Testis (tissue), 2 donors: ENCODE measurements at regions not wholly inside any gene's neighbourhood (a gene's known extent, or its start where the extent isn't known, plus 50 kb on each side); places are given as distances from the start of the nearest gene placed in this dataset.

ENCODE experiments used
- DNase-seq: peaks from one replicate; pipeline ENCODE4 v3.0.0-alpha.2; 2019
- H3K27ac ChIP-seq, 2 donors: fragments of 200-600 bp; sonication (generic); one replicate each; pipeline ENCODE4 v1.5.1; 2019
- H3K27me3 ChIP-seq: fragments of 200-600 bp; sonication (generic); one replicate; pipeline ENCODE4 v1.5.1; 2019
- H3K36me3 ChIP-seq: fragments of 200-600 bp; sonication (generic); one replicate; pipeline ENCODE4 v1.5.1; 2017; ENCODE audit warnings: low read depth; ENCODE audit errors: missing control alignments
- H3K4me1 ChIP-seq: fragments of 200-600 bp; sonication (generic); one replicate; pipeline ENCODE4 v1.5.1; 2019
- H3K4me3 ChIP-seq, 2 donors: fragments of 200-600 bp; sonication (generic); one replicate each; pipeline ENCODE4 v1.5.1; 2017 to 2019
- H3K9me3 ChIP-seq: fragments of 200-600 bp; sonication (generic); one replicate; pipeline ENCODE4 v1.5.1; 2017
- POLR2A ChIP-seq: fragments of 450-650 bp; IDR thresholded peaks from one replicate; pipeline ENCODE4 v1.6.1; 2017; ENCODE audit warnings: antibody characterized with exemption, mild to moderate bottlenecking, moderate library complexity
- WGBS, 2 donors: methylation state at CpG; one replicate each; pipeline ENCODE4 v1.1.5; 2018; 5-methylcytosine and 5-hydroxymethylcytosine counted together
- intact Hi-C: fragments of 100-400 bp; cut with DNase I; formaldehyde crosslinking; loops from one replicate; pipeline ENCODE4 v1.15.1; 2023; ENCODE audit warnings: low total_unique reads
- TF ChIP-seq, protein P1 (sequence below), 3 experiments: fragments of 450-650 bp in 2 of 3; fragments of 200-600 bp in 1 of 3; sonication (generic) in 1 of 3; IDR thresholded peaks; one replicate each; pipeline ENCODE4 v1.5.1; 2016 to 2019; ENCODE audit warnings: antibody characterized with exemption in 3 of 3, mild to moderate bottlenecking in 2 of 3, moderate library complexity in 1 of 3

DNA sequence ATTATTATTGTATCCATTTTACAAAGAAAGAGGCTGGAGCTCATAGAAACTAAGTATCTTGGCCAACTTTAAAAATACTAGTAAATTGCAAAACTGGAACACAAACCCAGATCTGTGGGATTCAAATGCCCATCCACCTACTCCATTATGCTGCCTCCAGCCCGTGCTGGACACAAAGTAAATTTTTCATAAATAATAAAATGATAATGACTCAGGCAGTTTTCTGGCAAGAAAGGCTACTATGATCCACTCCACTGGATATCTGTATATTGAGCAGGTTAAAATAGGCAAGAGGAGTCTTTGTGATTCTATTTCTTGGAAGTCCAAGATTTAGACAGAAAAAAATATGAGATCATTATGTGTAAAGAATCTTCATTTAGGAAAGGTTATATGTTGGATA, 138.3 kb upstream of the DUSP10 start:
- H3K27me3 ChIP-seq = no peaks in the 10 kb centered on the region
- 21 to 33% methylated on average over 1 of the region's 1 CpG for WGBS, 2 donors
- no peak for DNase-seq
- intact Hi-C loops = no loop called here
- H3K4me3 ChIP-seq = no peak overlapping the region
- TF ChIP-seq, protein P1, sequence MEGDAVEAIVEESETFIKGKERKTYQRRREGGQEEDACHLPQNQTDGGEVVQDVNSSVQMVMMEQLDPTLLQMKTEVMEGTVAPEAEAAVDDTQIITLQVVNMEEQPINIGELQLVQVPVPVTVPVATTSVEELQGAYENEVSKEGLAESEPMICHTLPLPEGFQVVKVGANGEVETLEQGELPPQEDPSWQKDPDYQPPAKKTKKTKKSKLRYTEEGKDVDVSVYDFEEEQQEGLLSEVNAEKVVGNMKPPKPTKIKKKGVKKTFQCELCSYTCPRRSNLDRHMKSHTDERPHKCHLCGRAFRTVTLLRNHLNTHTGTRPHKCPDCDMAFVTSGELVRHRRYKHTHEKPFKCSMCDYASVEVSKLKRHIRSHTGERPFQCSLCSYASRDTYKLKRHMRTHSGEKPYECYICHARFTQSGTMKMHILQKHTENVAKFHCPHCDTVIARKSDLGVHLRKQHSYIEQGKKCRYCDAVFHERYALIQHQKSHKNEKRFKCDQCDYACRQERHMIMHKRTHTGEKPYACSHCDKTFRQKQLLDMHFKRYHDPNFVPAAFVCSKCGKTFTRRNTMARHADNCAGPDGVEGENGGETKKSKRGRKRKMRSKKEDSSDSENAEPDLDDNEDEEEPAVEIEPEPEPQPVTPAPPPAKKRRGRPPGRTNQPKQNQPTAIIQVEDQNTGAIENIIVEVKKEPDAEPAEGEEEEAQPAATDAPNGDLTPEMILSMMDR (IDR thresholded peaks at IDR 0.05) = no peak
- no peak for TF ChIP-seq POLR2A
- H3K9me3 ChIP-seq = no peaks in the 10 kb centered on the region
- no peak overlapping the region for H3K27ac ChIP-seq
- H3K4me1 ChIP-seq = no peaks in the 10 kb centered on the region
- H3K36me3 ChIP-seq = no peaks in the 10 kb centered on the region

DNA sequence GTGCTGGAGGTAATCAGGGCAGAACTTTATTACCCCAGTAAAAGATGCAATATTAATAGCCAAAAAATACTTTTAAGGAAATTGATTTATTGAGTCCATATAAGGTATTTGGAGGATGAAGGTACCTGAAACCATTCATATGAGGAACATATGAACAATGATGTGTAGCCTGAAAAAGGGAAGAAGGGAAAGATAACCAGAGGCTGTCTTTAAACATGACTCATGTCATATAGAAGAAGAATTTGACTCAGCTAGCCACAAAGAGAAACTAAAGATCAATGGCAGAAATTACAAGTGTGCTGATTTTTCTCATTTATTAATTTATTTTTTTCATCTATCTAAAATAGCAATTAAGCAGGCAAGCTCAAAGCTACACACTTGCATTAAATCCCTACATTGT, 136.2 kb upstream of the DUSP10 start:
- DNase-seq = no peak
- Histone ChIP-seq H3K27me3 (no peaks in the 10 kb centered on the region), H3K4me1 (no peaks in the 10 kb centered on the region), H3K9me3 (no peaks in the 10 kb centered on the region), H3K27ac (no peak overlapping the region), H3K36me3 (no peaks in the 10 kb centered on the region), H3K4me3 (no peak overlapping the region)
- no peak for TF ChIP-seq POLR2A
- TF ChIP-seq, protein P1 (IDR thresholded peaks at IDR 0.05) = no peak
- intact Hi-C loops = no loop called here

DNA sequence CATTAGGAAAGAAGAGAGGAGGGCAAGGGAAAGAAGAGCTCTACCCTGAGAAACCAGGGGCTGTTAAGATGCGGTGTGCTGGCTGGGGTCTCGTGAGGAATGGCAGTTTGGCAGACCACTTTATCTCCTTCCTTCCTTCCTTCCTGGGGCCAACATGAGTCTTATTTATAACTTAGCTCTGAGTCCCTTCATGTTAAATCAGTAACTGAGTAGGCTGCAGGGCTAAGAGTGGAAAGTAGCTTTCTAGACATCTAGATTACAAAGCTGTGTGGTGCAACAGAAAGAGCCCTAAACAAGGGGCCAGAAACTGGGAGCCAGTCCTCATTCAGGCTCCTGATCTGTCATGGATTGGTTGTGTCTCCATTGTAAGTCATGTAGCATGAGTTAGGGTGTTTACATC, 135.4 kb upstream of the DUSP10 start:
- DNase-seq = no peak
- WGBS, 2 donors = 77 to 92% methylated on average over 2 of the region's 2 CpGs
- intact Hi-C loops = no loop called here
- TF ChIP-seq POLR2A = no peak
- TF ChIP-seq, protein P1 (IDR thresholded peaks at IDR 0.05) = no peak
- H3K4me3 ChIP-seq = no peak overlapping the region
- H3K36me3 ChIP-seq = no peaks in the 10 kb centered on the region
- H3K27ac ChIP-seq = no peak overlapping the region
- no peaks in the 10 kb centered on the region for H3K4me1 ChIP-seq
- no peaks in the 10 kb centered on the region for H3K27me3 ChIP-seq
- no peaks in the 10 kb centered on the region for H3K9me3 ChIP-seq

DNA sequence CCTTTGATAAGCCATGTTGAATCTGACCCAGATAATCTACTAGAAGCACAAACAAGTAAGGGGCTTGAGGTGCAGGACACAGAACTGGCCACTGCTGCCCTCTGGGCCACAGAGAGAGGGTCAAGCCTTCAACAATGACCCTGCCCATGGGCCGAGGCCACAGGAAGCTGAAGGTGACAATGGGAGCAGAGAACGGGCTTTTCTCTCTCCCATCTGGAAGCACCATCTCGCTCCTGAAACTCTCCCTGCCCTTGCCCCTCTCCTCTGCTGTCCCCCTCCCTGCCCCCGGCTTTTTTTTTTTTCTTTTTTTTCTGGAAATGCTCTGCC, 133.1 kb upstream of the DUSP10 start:
- no peak for DNase-seq
- TF ChIP-seq POLR2A = no peak
- TF ChIP-seq, protein P1 (IDR thresholded peaks at IDR 0.05) = no peak
- H3K27ac ChIP-seq = no peak overlapping the region
- no peak overlapping the region for H3K4me3 ChIP-seq
- 81 to 89% methylated on average over 4 of the region's 4 CpGs for WGBS, 2 donors
- intact Hi-C loops = no loop called here
- H3K4me1 ChIP-seq = no peaks in the 10 kb centered on the region
- H3K27me3 ChIP-seq = no peaks in the 10 kb centered on the region
- H3K9me3 ChIP-seq = no peaks in the 10 kb centered on the region
- H3K36me3 ChIP-seq = no peaks in the 10 kb centered on the region

DNA sequence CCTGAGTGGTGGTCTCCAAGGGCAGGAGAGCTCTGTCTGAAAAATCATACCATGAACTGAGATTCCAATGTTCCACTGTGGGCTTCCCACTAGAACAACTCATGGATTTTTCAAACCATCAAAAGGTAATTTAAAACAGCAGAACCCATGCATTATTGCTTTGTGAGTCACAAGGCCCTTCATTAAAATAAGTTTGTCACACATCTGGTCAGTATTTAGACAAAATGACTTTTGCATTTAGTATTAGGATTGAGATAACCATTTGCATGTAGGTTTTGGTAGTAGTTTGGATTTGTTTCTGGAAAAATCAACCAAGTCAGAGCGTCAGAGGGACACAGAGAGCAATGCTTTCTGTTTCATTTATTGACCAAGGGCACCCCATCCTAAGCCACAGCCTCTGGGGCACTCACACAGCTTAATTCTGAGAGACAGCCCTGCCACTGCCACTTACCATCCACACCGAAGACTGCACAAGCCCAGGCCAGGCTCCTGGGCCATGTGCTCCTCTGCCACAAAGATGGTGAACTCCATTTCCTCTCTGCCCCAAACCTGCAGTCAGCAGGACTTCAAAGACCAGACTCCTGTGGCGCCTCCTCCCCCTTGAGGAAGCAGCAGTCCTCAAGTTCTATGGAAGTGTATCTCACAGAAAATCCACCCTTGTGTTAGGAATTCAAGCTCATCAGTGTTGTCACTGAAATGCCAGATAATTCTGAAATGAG, 132.6 kb upstream of the DUSP10 start:
- no peak for DNase-seq
- TF ChIP-seq, protein P1 (IDR thresholded peaks at IDR 0.05) = no peak
- TF ChIP-seq POLR2A = no peak
- intact Hi-C loops = no loop called here
- Histone ChIP-seq H3K27ac (no peak overlapping the region), H3K36me3 (no peaks in the 10 kb centered on the region), H3K9me3 (no peaks in the 10 kb centered on the region), H3K4me1 (no peaks in the 10 kb centered on the region), H3K4me3 (no peak overlapping the region), H3K27me3 (no peaks in the 10 kb centered on the region)
- WGBS, 2 donors = 87 to 100% methylated on average over 3 of the region's 3 CpGs
